OCI-LY3 (cell line): ENCODE measurements at regions not wholly inside any gene's neighbourhood (a gene's known extent, or its start where the extent isn't known, plus 50 kb on each side); places are given as distances from the start of the nearest gene placed in this dataset.

Experiments
- H2AFZ ChIP-seq: fragments of 200-600, 300-600 bp; shearing (Covaris generic); 2 replicates; pipeline ENCODE4 v1.6.0; 2014; ENCODE audit warnings: antibody characterized with exemption, low read depth, low read length
- H3K27ac ChIP-seq: fragments of 200-600, 300-600 bp; sonication (generic); 2 replicates; pipeline ENCODE4 v1.5.1; 2014; ENCODE audit warnings: mild to moderate bottlenecking, low read length, moderate library complexity, mixed read lengths
- H3K27me3 ChIP-seq: fragments of 200-600, 300-600 bp; sonication (generic); 2 replicates; pipeline ENCODE4 v1.6.1; 2014; ENCODE audit warnings: low read depth, low read length, mixed read lengths
- H3K36me3 ChIP-seq: fragments of 200-600, 300-600 bp; sonication (generic); replicated peaks from 2 replicates; pipeline ENCODE3; 2014; ENCODE audit warnings: low read depth, low read length, mixed read lengths
- H3K4me1 ChIP-seq: fragments of 300-600, 200-600 bp; sonication (generic); 2 replicates; pipeline ENCODE4 v1.6.1; 2014; ENCODE audit warnings: low read length, mixed read lengths
- H3K4me2 ChIP-seq: fragments of 200-600, 300-600 bp; sonication (generic); 2 replicates; pipeline ENCODE4 v1.6.1; 2014; ENCODE audit warnings: low read length, mixed read lengths
- H3K4me3 ChIP-seq: fragments of 300-600, 200-600 bp; sonication (generic); 2 replicates; pipeline ENCODE4 v1.5.1; 2014; ENCODE audit warnings: antibody characterized with exemption, mild to moderate bottlenecking, low read length, moderate library complexity
- H3K79me2 ChIP-seq: fragments of 300-600, 200-600 bp; shearing (Covaris generic); 2 replicates; pipeline ENCODE4 v1.6.1; 2014; ENCODE audit warnings: mild to moderate bottlenecking, low read length, mixed read lengths
- H3K9ac ChIP-seq: fragments of 300-600, 200-600 bp; shearing (Covaris generic); 2 replicates; pipeline ENCODE4 v1.6.0; 2014; ENCODE audit warnings: mild to moderate bottlenecking, low read length, moderate library complexity
- H3K9me3 ChIP-seq: fragments of 200-600, 300-600 bp; shearing (Covaris generic); 2 replicates; pipeline ENCODE4 v1.6.1; 2014; ENCODE audit warnings: low read length, mixed read lengths; ENCODE audit not compliant: insufficient read depth
- H4K20me1 ChIP-seq: fragments of 200-600, 300-600 bp; sonication (generic); 2 replicates; pipeline ENCODE4 v1.6.1; 2016; ENCODE audit warnings: low read length, mixed read lengths; ENCODE audit not compliant: insufficient read depth
- CTCF ChIP-seq: fragments of 200-600, 300-600 bp; sonication (generic); IDR thresholded peaks from 2 replicates; pipeline ENCODE4 v1.5.1; 2014; ENCODE audit warnings: antibody characterized with exemption, low read length, low read depth
- EZH2phosphoT487 ChIP-seq: fragments of 200-600 bp; shearing (Covaris generic); IDR thresholded peaks from 2 replicates; pipeline ENCODE4 v1.6.1; 2018; ENCODE audit warnings: antibody characterized with exemption, mixed run types, low read depth

GRCh38 chr22:48250937-48251530, 1488.6 kb downstream of the TBC1D22A start:
- no peak for TF ChIP-seq EZH2phosphoT487
- no peak for TF ChIP-seq CTCF
- Histone ChIP-seq H3K4me3 (no peak overlapping the region), H3K27me3 (peaks cover 36% of the 10 kb centered on the region; the same call in 1 of the 2 replicates), H3K4me1 (no peaks in the 10 kb centered on the region), H3K27ac (no peak overlapping the region), H3K9ac (no peak overlapping the region), H3K9me3 (no peaks in the 10 kb centered on the region), H3K4me2 (no peak overlapping the region), H3K79me2 (no peaks in the 10 kb centered on the region), H2AFZ (no peak overlapping the region), H3K36me3 (no peaks in the 10 kb centered on the region), H4K20me1 (no peaks in the 10 kb centered on the region)

- H3K4me1 ChIP-seq = no peaks in the 10 kb centered on the region
- H3K9me3 ChIP-seq = no peaks in the 10 kb centered on the region
- H3K27me3 ChIP-seq = peaks cover 40% of the 10 kb centered on the region; the same call in 1 of the 2 replicates
- no peaks in the 10 kb centered on the region for H3K79me2 ChIP-seq
- no peaks in the 10 kb centered on the region for H3K36me3 ChIP-seq
- H4K20me1 ChIP-seq = no peaks in the 10 kb centered on the region
- no peak overlapping the region for H3K4me3 ChIP-seq
- H2AFZ ChIP-seq = no peak overlapping the region
- H3K9ac ChIP-seq = no peak overlapping the region
- H3K27ac ChIP-seq = no peak overlapping the region
- no peak overlapping the region for H3K4me2 ChIP-seq
- TF ChIP-seq CTCF (no peak), EZH2phosphoT487 (no peak)
Observed at GRCh38 chr22:48250286-48250895, 1487.9 kb downstream of the TBC1D22A start.

- H3K79me2 ChIP-seq = no peaks in the 10 kb centered on the region
- H3K27ac ChIP-seq = no peak overlapping the region
- H3K36me3 ChIP-seq = no peaks in the 10 kb centered on the region
- H3K9me3 ChIP-seq = no peaks in the 10 kb centered on the region
- TF ChIP-seq EZH2phosphoT487 (no peak), CTCF (no peak)
- H3K4me2 ChIP-seq = no peak overlapping the region
- H4K20me1 ChIP-seq = no peaks in the 10 kb centered on the region
- no peak overlapping the region for H3K9ac ChIP-seq
- peaks cover 44% of the 10 kb centered on the region for H3K27me3 ChIP-seq
- no peak overlapping the region for H3K4me3 ChIP-seq
- H3K4me1 ChIP-seq = no peaks in the 10 kb centered on the region
- H2AFZ ChIP-seq = no peak overlapping the region
Observed at GRCh38 chr22:48249713-48250268, 1487.3 kb downstream of the TBC1D22A start.

- Histone ChIP-seq H3K27ac (no peak overlapping the region), H3K4me2 (no peak overlapping the region), H3K79me2 (no peaks in the 10 kb centered on the region), H3K9ac (no peak overlapping the region), H3K4me1 (no peaks in the 10 kb centered on the region), H4K20me1 (no peaks in the 10 kb centered on the region), H3K4me3 (no peak overlapping the region), H3K27me3 (peaks cover 39% of the 10 kb centered on the region), H2AFZ (no peak overlapping the region), H3K36me3 (no peaks in the 10 kb centered on the region), H3K9me3 (no peaks in the 10 kb centered on the region)
- TF ChIP-seq CTCF (no peak), EZH2phosphoT487 (no peak)
Observed at GRCh38 chr22:48248901-48249455, 1486.5 kb downstream of the TBC1D22A start.
